B cell (primary cell): ENCODE measurements at regions not wholly inside any gene's neighbourhood (a gene's known extent, or its start where the extent isn't known, plus 50 kb on each side); places are given as distances from the start of the nearest gene placed in this dataset.

Source experiments
- ATAC-seq: fragments of 200-7000 bp; cut with Tn5 transposase; one replicate; pipeline ENCODE4 v1.10.0; 2021; ENCODE audit warnings: low read depth, mild to moderate bottlenecking, moderate number of reproducible peaks, moderate library complexity
- CTCF ChIA-PET: fragments of 350-600 bp; sonication (Branson Sonifier 250); formaldehyde crosslinking; loops from one replicate; lab custom pipeline; 2021; ENCODE audit warnings: antibody characterized with exemption, inconsistent platforms; lab: Charles Lee
- POLR2A ChIA-PET: fragments of 350-600 bp; sonication (Branson Sonifier 250); formaldehyde crosslinking; loops from one replicate; lab custom pipeline; 2021; ENCODE audit warnings: antibody characterized with exemption; lab: Charles Lee
- DNase-seq: peaks from one replicate; pipeline ENCODE4 v3.0.0; 2013
- H2AFZ ChIP-seq: 2 replicates; pipeline ENCODE4 v1.6.1; 2012; ENCODE audit warnings: mild to moderate bottlenecking, low read depth, low read length; ENCODE audit not compliant: insufficient read depth, poor library complexity, severe bottlenecking
- H3K27ac ChIP-seq, 2 donors: 1 replicate in 1 of 2; 2 replicates in 1 of 2; pipeline ENCODE4 v1.5.1; 2012 to 2013; ENCODE audit warnings: low read length in 2 of 2, mild to moderate bottlenecking in 2 of 2, moderate library complexity in 1 of 2
- H3K27me3 ChIP-seq, 4 experiments: fragments of 200-600 bp in 1 of 4; sonication (generic) in 1 of 4; replicated peaks in 1 of 4; 1 replicate in 2 of 4; 2 replicates in 2 of 4; pipeline versions ENCODE4 v1.6.1 to v1.7.0; 2013 to 2016; ENCODE audit warnings: low read length in 3 of 4, mild to moderate bottlenecking in 2 of 4, mixed read lengths in 1 of 4, moderate library complexity in 1 of 4; ENCODE audit not compliant: insufficient read depth in 4 of 4, control insufficient read depth in 3 of 4; ENCODE audit errors: control extremely low read depth in 1 of 4
- H3K36me3 ChIP-seq, 2 experiments: replicated peaks in 1 of 2; 1 replicate in 1 of 2; 2 replicates in 1 of 2; pipeline versions ENCODE4 v1.6.1 to v1.7.1; 2013; ENCODE audit warnings: low read length in 1 of 2; ENCODE audit not compliant: insufficient read depth in 2 of 2, control insufficient read depth in 1 of 2; ENCODE audit errors: control extremely low read depth in 1 of 2, extremely low read depth in 1 of 2
- H3K4me1 ChIP-seq, 2 donors: fragments of 200-600 bp in 1 of 2; sonication (generic) in 1 of 2; 1 replicate in 1 of 2; 2 replicates in 1 of 2; pipeline versions ENCODE4 v1.5.1 to v1.6.1; 2013 to 2017; ENCODE audit warnings: low read length in 2 of 2; ENCODE audit not compliant: control insufficient read depth in 2 of 2, insufficient read depth in 2 of 2
- H3K4me2 ChIP-seq: replicated peaks from 2 replicates; pipeline ENCODE3; 2012; ENCODE audit warnings: mild to moderate bottlenecking, low read depth, low read length; ENCODE audit not compliant: poor library complexity, severe bottlenecking
- H3K4me3 ChIP-seq, 5 experiments: fragments of 200-600 bp in 1 of 5; sonication (generic) in 1 of 5; 1 replicate in 3 of 5; 2 replicates in 2 of 5; pipeline versions ENCODE4 v1.5.1 to v1.7.0; 2011 to 2016; ENCODE audit warnings: low read length in 4 of 5, mild to moderate bottlenecking in 4 of 5, low read depth in 2 of 5, control low read depth in 1 of 5, moderate library complexity in 1 of 5; ENCODE audit not compliant: insufficient read depth in 1 of 5; ENCODE audit errors: control extremely low read depth in 1 of 5, extremely low read depth in 1 of 5
- H3K79me2 ChIP-seq: fragments of 200-600 bp; sonication (generic); one replicate; pipeline ENCODE4 v1.6.0; 2016; ENCODE audit warnings: low read length; ENCODE audit not compliant: control insufficient read depth, insufficient read depth
- H3K9ac ChIP-seq: fragments of 200-600 bp; sonication (generic); 2 replicates; pipeline ENCODE4 v1.6.1; 2017; ENCODE audit warnings: mild to moderate bottlenecking, low read length, moderate library complexity
- H3K9me3 ChIP-seq, 3 donors: one replicate each; pipeline versions ENCODE4 v1.6.1 to v1.7.1; 2013; ENCODE audit warnings: low read length in 2 of 3; ENCODE audit not compliant: control insufficient read depth in 2 of 3, insufficient read depth in 1 of 3; ENCODE audit errors: control extremely low read depth in 1 of 3
- H4K20me1 ChIP-seq: 2 replicates; pipeline ENCODE4 v1.6.0; 2012; ENCODE audit warnings: mild to moderate bottlenecking, low read length; ENCODE audit not compliant: insufficient read depth, control insufficient read depth, poor library complexity, severe bottlenecking
- H3K27ac Mint-ChIP-seq: one replicate; pipeline ENCODE4 v1.8.0; 2021; ENCODE audit warnings: mixed read lengths
- H3K27me3 Mint-ChIP-seq: one replicate; pipeline ENCODE4 v1.8.0; 2021; ENCODE audit warnings: mixed read lengths
- H3K4me1 Mint-ChIP-seq: one replicate; pipeline ENCODE4 v1.8.0; 2021; ENCODE audit warnings: mixed read lengths
- H3K4me3 Mint-ChIP-seq: one replicate; pipeline ENCODE4 v1.8.0; 2021; ENCODE audit warnings: mixed read lengths
- H3K9me3 Mint-ChIP-seq: one replicate; pipeline ENCODE4 v1.8.0; 2022; ENCODE audit warnings: mixed read lengths; ENCODE audit not compliant: insufficient read depth
- CTCF ChIP-seq: fragments of 200-600 bp; IDR thresholded peaks from one replicate; pipeline ENCODE4 v1.8.0; 2022; ENCODE audit warnings: antibody characterized with exemption, mild to moderate bottlenecking
- EZH2 ChIP-seq: IDR thresholded peaks from 2 replicates; pipeline ENCODE4 v1.6.1; 2012; ENCODE audit warnings: borderline replicate concordance, low read depth, mild to moderate bottlenecking, moderate library complexity, low read length; ENCODE audit not compliant: insufficient read depth, poor library complexity, severe bottlenecking
- WGBS: methylation state at CpG from one replicate; pipeline ENCODE4 v1.1.5; 2013; ENCODE audit warnings: missing lambda C conversion rate; ENCODE audit not compliant: insufficient coverage; 5-methylcytosine and 5-hydroxymethylcytosine counted together
- intact Hi-C: fragments of 100-400 bp; cut with micrococcal nuclease; formaldehyde crosslinking; loops from one replicate; pipeline ENCODE4 v1.10.0; 2022

DNA sequence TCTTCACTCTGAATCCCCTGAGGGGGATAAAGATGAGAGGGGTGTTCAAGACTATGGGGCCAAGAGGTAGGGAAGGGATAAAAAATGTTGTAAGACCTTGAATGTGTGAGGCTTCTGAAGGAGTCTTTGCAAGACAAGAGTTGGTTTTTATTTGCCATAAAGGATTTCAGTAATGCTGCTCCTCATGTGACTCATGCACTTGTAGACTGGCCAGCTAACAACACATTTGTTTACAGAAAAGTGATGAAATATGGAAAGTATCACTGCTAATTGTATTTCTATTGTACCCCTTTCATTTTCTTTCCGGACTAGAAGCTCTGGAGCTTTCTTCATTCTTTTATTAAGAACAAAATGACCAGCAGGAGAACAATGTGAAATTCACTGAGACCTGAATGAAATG, 782.1 kb downstream of the EPHA4 start:
- H3K27ac Mint-ChIP-seq, result no peak overlapping the region
- Histone ChIP-seq H3K79me2 (no peaks in the 10 kb centered on the region), H3K4me3 (no peak overlapping the region), H3K27me3 (no peaks in the 10 kb centered on the region), H4K20me1 (no peaks in the 10 kb centered on the region), H3K4me2 (no peak overlapping the region), H3K36me3 (no peaks in the 10 kb centered on the region), H3K9me3 (no peaks in the 10 kb centered on the region), H3K9ac (no peak overlapping the region), H3K27ac (no peak overlapping the region), H3K4me1 (no peaks in the 10 kb centered on the region), H2AFZ (no peak overlapping the region)
- H3K27me3 Mint-ChIP-seq, result no peaks in the 10 kb centered on the region
- no peak for DNase-seq
- intact Hi-C loops, result no loop called here
- no peaks in the 10 kb centered on the region for H3K4me1 Mint-ChIP-seq
- no CpG with 5 or more reads among the region's 1 CpG for WGBS
- TF ChIP-seq EZH2 (no peak), CTCF (no peak)
- H3K4me3 Mint-ChIP-seq, result no peak overlapping the region
- POLR2A ChIA-PET, result no interaction called here
- H3K9me3 Mint-ChIP-seq, result peaks cover 2% of the 10 kb centered on the region
- CTCF ChIA-PET, result no interaction called here
- no peak for ATAC-seq

DNA sequence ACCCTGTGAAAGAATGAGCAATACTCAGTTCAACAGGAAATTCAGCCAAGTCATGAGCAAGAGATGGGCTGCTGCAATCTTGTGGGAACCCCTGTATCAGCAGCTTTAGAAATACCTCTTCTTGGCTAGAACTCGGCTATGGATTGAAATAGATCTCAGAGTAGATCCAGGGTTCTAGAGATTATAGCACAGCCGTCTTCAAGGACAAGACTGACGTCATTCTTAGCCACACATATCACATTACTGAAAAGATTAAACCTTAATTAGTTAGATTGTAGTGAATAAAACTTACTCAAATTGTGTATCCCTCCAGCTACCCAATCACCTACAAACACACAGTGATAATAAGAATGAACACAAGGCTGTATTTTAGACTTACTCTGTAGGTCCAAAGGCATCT, 776.4 kb downstream of the EPHA4 start:
- no peak overlapping the region for H3K27ac ChIP-seq
- Mint-ChIP-seq H3K27ac (no peak overlapping the region), H3K27me3 (no peaks in the 10 kb centered on the region), H3K4me3 (no peak overlapping the region), H3K4me1 (no peaks in the 10 kb centered on the region), H3K9me3 (peaks cover 2% of the 10 kb centered on the region)
- no peaks in the 10 kb centered on the region for H3K36me3 ChIP-seq
- H3K9me3 ChIP-seq, result no peaks in the 10 kb centered on the region
- TF ChIP-seq CTCF, result no peak
- TF ChIP-seq EZH2, result no peak
- POLR2A ChIA-PET, result no interaction called here
- CTCF ChIA-PET, result no interaction called here
- no CpG with 5 or more reads among the region's 3 CpGs for WGBS
- no peaks in the 10 kb centered on the region for H3K4me1 ChIP-seq
- H3K9ac ChIP-seq, result no peak overlapping the region
- ATAC-seq (no peak), DNase-seq (no peak)
- H3K4me2 ChIP-seq, result no peak overlapping the region
- H3K4me3 ChIP-seq, result no peak overlapping the region
- H2AFZ ChIP-seq, result no peak overlapping the region
- no peaks in the 10 kb centered on the region for H3K79me2 ChIP-seq
- intact Hi-C loops, result no loop called here
- no peaks in the 10 kb centered on the region for H3K27me3 ChIP-seq
- no peaks in the 10 kb centered on the region for H4K20me1 ChIP-seq
